ENCODE measurements at regions not wholly inside any gene's neighbourhood (a gene's known extent, or its start where the extent isn't known, plus 50 kb on each side); places are given as distances from the start of the nearest gene placed in this dataset.

- TF ChIP-seq YY1 (IDR thresholded peaks at IDR 0.05; ENCODE audit: insufficient read depth, insufficient read length): no peak
- no peak for TF ChIP-seq ZNF274 (IDR thresholded peaks at IDR 0.05; ENCODE audit: low read depth, low read length)
These were observed 1085.0 kb upstream of the TENM4 start for GRCh38 chr11:80525663-80526405.
